CD4-positive, CD25-positive, alpha-beta regulatory T cell (primary cell): ENCODE measurements at regions not wholly inside any gene's neighbourhood (a gene's known extent, or its start where the extent isn't known, plus 50 kb on each side); places are given as distances from the start of the nearest gene placed in this dataset.

ENCODE experiments used
- ATAC-seq, 2 donors: fragments of 150-1000 bp; cut with Tn5 transposase; one replicate each; pipeline ENCODE4 v1.10.0; 2021; ENCODE audit warnings: low read depth in 2 of 2, moderate number of reproducible peaks in 2 of 2, moderate library complexity in 1 of 2
- DNase-seq, 3 donors: peaks; one replicate each; pipeline versions ENCODE4 v3.0.0 to v3.0.0-alpha.2; 2012 to 2022; ENCODE audit warnings: mixed read lengths in 1 of 3
- H3K27ac ChIP-seq: one replicate; pipeline ENCODE4 v1.7.0; 2013; ENCODE audit warnings: mild to moderate bottlenecking, low read length; ENCODE audit not compliant: insufficient read depth, poor library complexity, severe bottlenecking
- H3K27me3 ChIP-seq: one replicate; pipeline ENCODE4 v1.7.0; 2013; ENCODE audit warnings: low read length; ENCODE audit not compliant: control insufficient read depth, insufficient read depth
- H3K36me3 ChIP-seq: one replicate; pipeline ENCODE4 v1.7.0; 2013; ENCODE audit warnings: mild to moderate bottlenecking, low read length, moderate library complexity; ENCODE audit not compliant: control insufficient read depth, insufficient read depth
- H3K4me1 ChIP-seq: 2 replicates; pipeline ENCODE4 v1.7.0; 2013; ENCODE audit warnings: mild to moderate bottlenecking, low read length; ENCODE audit not compliant: insufficient read depth, control insufficient read depth, poor library complexity, severe bottlenecking
- H3K4me3 ChIP-seq: one replicate; pipeline ENCODE4 v1.7.0; 2013; ENCODE audit warnings: low read depth, mild to moderate bottlenecking, low read length, moderate library complexity
- H3K9me3 ChIP-seq, 2 experiments: 1 replicate in 1 of 2; 2 replicates in 1 of 2; pipeline ENCODE4 v1.7.0; 2013; ENCODE audit warnings: low read length in 2 of 2, mild to moderate bottlenecking in 1 of 2, moderate library complexity in 1 of 2; ENCODE audit not compliant: control insufficient read depth in 2 of 2
- H3K27ac Mint-ChIP-seq, 3 donors: one replicate each; pipeline ENCODE4 v1.8.0; 2020 to 2022; ENCODE audit warnings: mild to moderate bottlenecking in 3 of 3, mixed read lengths in 3 of 3, moderate library complexity in 2 of 3
- H3K27me3 Mint-ChIP-seq: one replicate; pipeline ENCODE4 v1.8.0; 2022; ENCODE audit warnings: mild to moderate bottlenecking, mixed read lengths
- H3K36me3 Mint-ChIP-seq: one replicate; pipeline ENCODE4 v1.8.0; 2020; ENCODE audit warnings: mixed read lengths
- H3K4me1 Mint-ChIP-seq, 4 donors: one replicate each; pipeline ENCODE4 v1.8.0; 2020 to 2022; ENCODE audit warnings: mixed read lengths in 4 of 4, mild to moderate bottlenecking in 1 of 4
- H3K4me3 Mint-ChIP-seq, 4 donors: one replicate each; pipeline ENCODE4 v1.8.0; 2020 to 2022; ENCODE audit warnings: mild to moderate bottlenecking in 4 of 4, mixed read lengths in 4 of 4, moderate library complexity in 3 of 4
- H3K9me3 Mint-ChIP-seq, 7 donors: one replicate each; pipeline ENCODE4 v1.8.0; 2020 to 2022; ENCODE audit warnings: mixed read lengths in 7 of 7, mild to moderate bottlenecking in 3 of 7, moderate library complexity in 2 of 7

GRCh38 chr15:49751751-49752150 lies 130.9 kb downstream of the DTWD1 start:
- ATAC-seq, result no peak
- Histone ChIP-seq H3K27ac (no peak overlapping the region), H3K4me3 (no peak overlapping the region), H3K36me3 (no peaks in the 10 kb centered on the region), H3K27me3 (no peaks in the 10 kb centered on the region), H3K4me1 (no peaks in the 10 kb centered on the region), H3K9me3 (no peaks in the 10 kb centered on the region)
- H3K4me1 Mint-ChIP-seq, result no peaks in the 10 kb centered on the region
- DNase-seq, result no peak
- no peak overlapping the region for H3K27ac Mint-ChIP-seq
- no peaks in the 10 kb centered on the region for H3K36me3 Mint-ChIP-seq
- peaks cover 0 to 1% (median 0%) of the 10 kb centered on the region in 7 donors for H3K9me3 Mint-ChIP-seq
- H3K4me3 Mint-ChIP-seq, result no peak overlapping the region
- H3K27me3 Mint-ChIP-seq, result no peaks in the 10 kb centered on the region

GRCh38 chr15:49752517-49752916 lies 131.7 kb downstream of the DTWD1 start:
- DNase-seq (no peak), ATAC-seq (no peak)
- Mint-ChIP-seq H3K4me1 (no peaks in the 10 kb centered on the region), H3K27me3 (no peaks in the 10 kb centered on the region), H3K9me3 (peaks cover 0 to 4% (median 0%) of the 10 kb centered on the region in 7 donors), H3K36me3 (no peaks in the 10 kb centered on the region), H3K27ac (no peak overlapping the region), H3K4me3 (no peak overlapping the region)
- H3K27ac ChIP-seq, result no peak overlapping the region
- H3K9me3 ChIP-seq, result no peaks in the 10 kb centered on the region
- no peaks in the 10 kb centered on the region for H3K36me3 ChIP-seq
- no peaks in the 10 kb centered on the region for H3K4me1 ChIP-seq
- no peak overlapping the region for H3K4me3 ChIP-seq
- H3K27me3 ChIP-seq, result no peaks in the 10 kb centered on the region

DNA sequence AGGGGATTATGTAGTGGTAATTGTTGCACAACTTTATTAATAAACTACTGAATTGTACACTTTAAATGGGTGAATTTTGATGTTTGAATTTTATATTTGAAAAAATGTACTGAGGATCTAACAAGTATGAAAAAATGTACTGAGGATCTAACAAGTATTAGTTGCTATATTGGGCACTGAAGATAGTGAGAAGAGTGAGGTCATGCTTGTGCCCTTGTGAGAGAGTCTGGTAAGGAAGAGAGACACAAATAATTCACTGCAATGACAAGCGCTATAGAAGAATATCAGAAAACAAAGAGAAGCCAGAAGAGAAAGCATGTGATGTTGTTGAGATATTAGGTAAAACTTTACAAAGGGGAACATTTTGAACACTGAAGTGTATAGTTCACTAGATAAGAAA lies 137.6 kb downstream of the DTWD1 start:
- no peaks in the 10 kb centered on the region for H3K36me3 Mint-ChIP-seq
- no peak overlapping the region for H3K4me3 Mint-ChIP-seq

GRCh38 chr15:49758856-49759255 lies 138.0 kb downstream of the DTWD1 start:
- Histone ChIP-seq H3K27me3 (no peaks in the 10 kb centered on the region), H3K9me3 (peaks cover 10 to 16% of the 10 kb centered on the region in 2 experiments), H3K36me3 (no peaks in the 10 kb centered on the region), H3K4me1 (no peaks in the 10 kb centered on the region), H3K4me3 (no peak overlapping the region), H3K27ac (no peak overlapping the region)
- no peak for DNase-seq
- H3K27me3 Mint-ChIP-seq, result no peaks in the 10 kb centered on the region
- ATAC-seq, result no peak
- no peaks in the 10 kb centered on the region for H3K4me1 Mint-ChIP-seq
- no peak overlapping the region for H3K4me3 Mint-ChIP-seq
- H3K36me3 Mint-ChIP-seq, result no peaks in the 10 kb centered on the region
- no peak overlapping the region for H3K27ac Mint-ChIP-seq
- H3K9me3 Mint-ChIP-seq, result peaks cover 2 to 34% (median 17%) of the 10 kb centered on the region in 7 donors

More for the DNA sequence above, 137.6 kb downstream of the DTWD1 start:
- Mint-ChIP-seq H3K27ac (no peak overlapping the region), H3K27me3 (no peaks in the 10 kb centered on the region), H3K9me3 (peaks cover 2 to 33% (median 16%) of the 10 kb centered on the region in 7 donors), H3K4me1 (no peaks in the 10 kb centered on the region)
- Histone ChIP-seq H3K27ac (no peak overlapping the region), H3K4me3 (no peak overlapping the region), H3K36me3 (no peaks in the 10 kb centered on the region), H3K27me3 (no peaks in the 10 kb centered on the region), H3K4me1 (no peaks in the 10 kb centered on the region), H3K9me3 (peaks cover 10 to 16% of the 10 kb centered on the region in 2 experiments)
- DNase-seq (no peak), ATAC-seq (no peak)

- no peak for ATAC-seq
- peaks cover 2 to 40% (median 17%) of the 10 kb centered on the region in 7 donors for H3K9me3 Mint-ChIP-seq
- H3K36me3 ChIP-seq, result no peaks in the 10 kb centered on the region
- H3K27ac Mint-ChIP-seq, result no peak overlapping the region
- DNase-seq, result no peak
- H3K4me1 ChIP-seq, result no peaks in the 10 kb centered on the region
- peaks cover 10 to 24% of the 10 kb centered on the region in 2 experiments for H3K9me3 ChIP-seq
- H3K36me3 Mint-ChIP-seq, result no peaks in the 10 kb centered on the region
- no peak overlapping the region for H3K27ac ChIP-seq
- no peak overlapping the region for H3K4me3 ChIP-seq
- H3K4me1 Mint-ChIP-seq, result no peaks in the 10 kb centered on the region
- no peak overlapping the region for H3K4me3 Mint-ChIP-seq
- no peaks in the 10 kb centered on the region for H3K27me3 Mint-ChIP-seq
- no peaks in the 10 kb centered on the region for H3K27me3 ChIP-seq
Measured at GRCh38 chr15:49760749-49761148, 139.9 kb downstream of the DTWD1 start.

DNA sequence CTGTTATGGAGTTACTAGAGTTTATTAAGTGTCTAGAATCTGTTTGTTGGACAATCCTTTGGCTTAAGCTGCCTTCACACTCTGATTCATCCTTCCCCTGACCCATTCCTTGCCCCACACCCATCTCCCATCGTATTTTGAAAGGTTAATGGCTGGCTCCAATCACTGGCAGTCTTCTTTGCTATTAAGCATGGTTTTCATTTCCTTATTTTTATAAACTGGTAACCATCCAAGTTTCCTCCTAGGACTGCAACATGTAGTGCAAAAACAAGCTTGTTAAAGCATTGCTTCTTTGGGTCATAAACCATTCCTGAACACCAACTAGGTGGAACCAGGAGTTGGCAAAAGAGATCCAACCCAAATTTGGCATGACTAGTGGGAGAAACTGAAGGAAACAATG lies 148.4 kb downstream of the DTWD1 start:
- no peaks in the 10 kb centered on the region for H3K27me3 Mint-ChIP-seq
- Histone ChIP-seq H3K4me1 (no peaks in the 10 kb centered on the region), H3K27me3 (no peaks in the 10 kb centered on the region), H3K4me3 (no peak overlapping the region), H3K27ac (no peak overlapping the region), H3K9me3 (peaks cover 0 to 8% of the 10 kb centered on the region in 2 experiments), H3K36me3 (no peaks in the 10 kb centered on the region)
- ATAC-seq (no peak), DNase-seq (no peak)
- no peak overlapping the region for H3K4me3 Mint-ChIP-seq
- H3K27ac Mint-ChIP-seq, result no peak overlapping the region
- peaks cover 0 to 17% (median 5%) of the 10 kb centered on the region in 7 donors for H3K9me3 Mint-ChIP-seq
- H3K36me3 Mint-ChIP-seq, result no peaks in the 10 kb centered on the region
- H3K4me1 Mint-ChIP-seq, result no peaks in the 10 kb centered on the region

- H3K36me3 Mint-ChIP-seq, result peaks cover 2% of the 10 kb centered on the region
- peaks cover 0 to 15% (median 7%) of the 10 kb centered on the region in 7 donors for H3K9me3 Mint-ChIP-seq
Measured at GRCh38 chr15:49789436-49789835, 168.6 kb downstream of the DTWD1 start.

DNA sequence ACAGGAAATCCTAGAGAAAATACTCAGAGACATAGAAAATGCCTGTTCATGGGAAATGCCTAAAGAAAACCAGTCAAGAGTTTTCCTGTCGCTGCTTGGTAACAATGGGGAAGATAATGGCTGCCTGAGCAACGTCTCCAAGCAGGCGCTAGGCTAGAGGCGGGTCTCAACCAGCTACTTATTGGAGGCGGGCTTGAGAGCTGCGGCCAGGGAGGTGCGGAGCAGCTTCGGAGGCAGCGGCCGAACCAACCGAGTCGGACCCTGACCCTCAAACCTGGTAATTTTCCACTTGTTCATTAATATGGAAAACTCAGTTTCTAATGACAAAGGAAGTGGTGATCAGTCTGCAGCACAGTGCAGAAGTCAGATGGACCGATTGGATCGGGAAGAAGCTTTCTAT lies 173.1 kb downstream of the DTWD1 start:
- Histone ChIP-seq H3K9me3 (peaks cover 10 to 16% of the 10 kb centered on the region in 2 experiments), H3K4me3 (no peak overlapping the region), H3K4me1 (no peaks in the 10 kb centered on the region), H3K27ac (no peak overlapping the region), H3K27me3 (no peaks in the 10 kb centered on the region), H3K36me3 (no peaks in the 10 kb centered on the region)
- H3K4me1 Mint-ChIP-seq, result no peaks in the 10 kb centered on the region
- no peaks in the 10 kb centered on the region for H3K36me3 Mint-ChIP-seq
- no peak for ATAC-seq
- H3K9me3 Mint-ChIP-seq, result peaks cover 0 to 12% (median 7%) of the 10 kb centered on the region in 7 donors
- peaks cover under 1% of the 10 kb centered on the region for H3K27me3 Mint-ChIP-seq
- no peak overlapping the region for H3K27ac Mint-ChIP-seq
- H3K4me3 Mint-ChIP-seq, result no peak overlapping the region
- DNase-seq, result no peak

More at GRCh38 chr15:49789436-49789835, 168.6 kb downstream of the DTWD1 start:
- Histone ChIP-seq H3K4me1 (no peaks in the 10 kb centered on the region), H3K36me3 (no peaks in the 10 kb centered on the region), H3K27me3 (no peaks in the 10 kb centered on the region), H3K4me3 (no peak overlapping the region), H3K9me3 (peaks cover 10 to 20% of the 10 kb centered on the region in 2 experiments), H3K27ac (no peak overlapping the region)
- Mint-ChIP-seq H3K4me3 (no peak overlapping the region), H3K27me3 (peaks cover 4% of the 10 kb centered on the region), H3K4me1 (no peaks in the 10 kb centered on the region), H3K27ac (no peak overlapping the region)
- ATAC-seq, result no peak
- DNase-seq, result no peak
